Spleen (tissue), 7 donors: ENCODE measurements at regions not wholly inside any gene's neighbourhood (a gene's known extent, or its start where the extent isn't known, plus 50 kb on each side); places are given as distances from the start of the nearest gene placed in this dataset.

Source experiments
- POLR2AphosphoS5 ChIP-seq, 3 donors: sonication (generic); formaldehyde crosslinking; IDR thresholded peaks; one replicate each; pipeline ENCODE4 v1.5.1; 2017; ENCODE audit warnings: antibody characterized with exemption in 3 of 3
- TF ChIP-seq, protein P1 (sequence below), 11 experiments: fragments of 200-600 bp in 7 of 11; fragments of 450-650 bp in 4 of 11; sonication (generic) in 4 of 11; IDR thresholded peaks in 8 of 11; conservative IDR thresholded peaks in 3 of 11; 1 replicate in 7 of 11; 2 replicates in 4 of 11; pipeline versions ENCODE4 v1.4.0 to v1.8.0; 2016 to 2021; ENCODE audit warnings: antibody characterized with exemption in 11 of 11, inconsistent platforms in 4 of 11, mild to moderate bottlenecking in 1 of 11
- donor health status: DM: no; HTN: no; CAD: no; lungs with moderate emphysema.
- donor health status: DM: no; HTN: no; CAD: no.
- donor health status: DM: no; HTN: no; CAD: no.

DNA sequence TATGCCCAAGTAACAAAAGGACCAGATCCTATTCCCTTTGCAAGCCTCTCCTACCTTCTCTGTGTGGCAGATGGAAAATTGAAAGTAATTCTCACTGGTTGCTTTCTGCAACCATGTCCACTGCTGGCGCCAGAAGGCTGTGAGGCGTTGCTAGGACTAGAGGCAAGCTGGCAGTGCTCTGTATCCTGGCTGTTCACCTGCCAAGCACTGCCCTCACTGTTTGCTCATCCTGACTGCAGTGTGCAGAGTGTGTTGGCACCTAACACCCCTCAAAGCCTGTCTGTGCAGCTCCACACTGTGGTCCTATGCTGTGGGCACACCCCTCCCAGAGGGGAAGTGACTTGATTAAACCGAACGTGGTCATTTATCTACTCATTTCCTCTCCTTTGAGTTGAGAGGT, 840.7 kb downstream of the NLGN4Y start:
- TF ChIP-seq POLR2AphosphoS5 (IDR thresholded peaks at IDR 0.05): no peak
- TF ChIP-seq, protein P1, sequence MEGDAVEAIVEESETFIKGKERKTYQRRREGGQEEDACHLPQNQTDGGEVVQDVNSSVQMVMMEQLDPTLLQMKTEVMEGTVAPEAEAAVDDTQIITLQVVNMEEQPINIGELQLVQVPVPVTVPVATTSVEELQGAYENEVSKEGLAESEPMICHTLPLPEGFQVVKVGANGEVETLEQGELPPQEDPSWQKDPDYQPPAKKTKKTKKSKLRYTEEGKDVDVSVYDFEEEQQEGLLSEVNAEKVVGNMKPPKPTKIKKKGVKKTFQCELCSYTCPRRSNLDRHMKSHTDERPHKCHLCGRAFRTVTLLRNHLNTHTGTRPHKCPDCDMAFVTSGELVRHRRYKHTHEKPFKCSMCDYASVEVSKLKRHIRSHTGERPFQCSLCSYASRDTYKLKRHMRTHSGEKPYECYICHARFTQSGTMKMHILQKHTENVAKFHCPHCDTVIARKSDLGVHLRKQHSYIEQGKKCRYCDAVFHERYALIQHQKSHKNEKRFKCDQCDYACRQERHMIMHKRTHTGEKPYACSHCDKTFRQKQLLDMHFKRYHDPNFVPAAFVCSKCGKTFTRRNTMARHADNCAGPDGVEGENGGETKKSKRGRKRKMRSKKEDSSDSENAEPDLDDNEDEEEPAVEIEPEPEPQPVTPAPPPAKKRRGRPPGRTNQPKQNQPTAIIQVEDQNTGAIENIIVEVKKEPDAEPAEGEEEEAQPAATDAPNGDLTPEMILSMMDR (IDR thresholded peaks at IDR 0.05 in 8 of 11, conservative IDR thresholded peaks at IDR 0.05 in 3 of 11): no peak
